BJ (cell line): ENCODE measurements at regions not wholly inside any gene's neighbourhood (a gene's known extent, or its start where the extent isn't known, plus 50 kb on each side); places are given as distances from the start of the nearest gene placed in this dataset.

ENCODE experiments used
- CTCF ChIA-PET: fragments of 350-600 bp; formaldehyde crosslinking; extraction: SDS; loops from one replicate; lab custom pipeline; 2021; ENCODE audit warnings: antibody characterized with exemption, inconsistent platforms; lab: Yijun Ruan, JAX
- POLR2A ChIA-PET: fragments of 300-600 bp; sonication (Branson Sonifier 250); formaldehyde crosslinking; extraction: SDS; loops from one replicate; lab custom pipeline; 2021; ENCODE audit warnings: antibody characterized with exemption; lab: Charles Lee
- DNase-seq: peaks from one replicate; pipeline ENCODE4 v3.0.0-alpha.2; 2011; ENCODE audit warnings: low read depth
- H3K27me3 ChIP-seq: 2 replicates; pipeline ENCODE4 v1.6.0; 2011; ENCODE audit warnings: low read length; ENCODE audit not compliant: control insufficient read depth, insufficient read depth
- H3K36me3 ChIP-seq: 2 replicates; pipeline ENCODE4 v1.5.1; 2011; ENCODE audit warnings: low read length; ENCODE audit not compliant: control insufficient read depth, insufficient read depth
- H3K4me3 ChIP-seq: 2 replicates; pipeline ENCODE4 v1.5.1; 2011; ENCODE audit warnings: low read depth, mild to moderate bottlenecking, control low read depth, low read length
- CTCF ChIP-seq: IDR thresholded peaks from 2 replicates; pipeline ENCODE4 v1.5.1; 2011; ENCODE audit warnings: low read depth, mild to moderate bottlenecking, control low read depth, inconsistent platforms, low read length, moderate library complexity; ENCODE audit not compliant: insufficient read depth

- H3K27me3 ChIP-seq = no peaks in the 10 kb centered on the region; the same call in 1 of the 2 replicates
- ChIA-PET CTCF (interaction anchor here (0.7 to 1.5 kb wide), 3 partner anchors 8 to 120 kb away, joined by 3 to 4 read pairs (median 4); no protein-coding TSS in a partner anchor), POLR2A (no interaction called here)
- H3K4me3 ChIP-seq = no peak overlapping the region
- no peak for DNase-seq
- no peak for TF ChIP-seq CTCF
- no peaks in the 10 kb centered on the region for H3K36me3 ChIP-seq
Measured at GRCh38 chr15:69903470-69904469, 193.9 kb downstream of the TLE3 start.

- DNase-seq = no peak
- POLR2A ChIA-PET = no interaction called here
- TF ChIP-seq CTCF = no peak
- no peaks in the 10 kb centered on the region for H3K36me3 ChIP-seq
- H3K4me3 ChIP-seq = no peak overlapping the region
- no peaks in the 10 kb centered on the region; the same call in 1 of the 2 replicates for H3K27me3 ChIP-seq
- CTCF ChIA-PET = interaction anchor here (1.2 kb wide), 1 partner anchor 11 kb away, joined by 3 read pairs; no protein-coding TSS in a partner anchor
Measured at GRCh38 chr15:69906256-69907185, 191.2 kb downstream of the TLE3 start.

GRCh38 chr15:69908060-69908459 is 189.7 kb downstream of the TLE3 start:
- ChIA-PET CTCF (interaction anchor here (0.6 kb wide), 1 partner anchor 383 kb away, joined by 6 read pairs; no protein-coding TSS in a partner anchor), POLR2A (no interaction called here)
- DNase-seq = no peak
- no peak for TF ChIP-seq CTCF
- Histone ChIP-seq H3K36me3 (no peaks in the 10 kb centered on the region), H3K27me3 (no peaks in the 10 kb centered on the region; the same call in 1 of the 2 replicates), H3K4me3 (no peak overlapping the region)

- H3K27me3 ChIP-seq = no peaks in the 10 kb centered on the region; the same call in 1 of the 2 replicates
Measured at GRCh38 chr15:69908590-69909420, 188.9 kb downstream of the TLE3 start.

More at GRCh38 chr15:69908590-69909420, 188.9 kb downstream of the TLE3 start:
- H3K4me3 ChIP-seq = no peak overlapping the region
- H3K36me3 ChIP-seq = no peaks in the 10 kb centered on the region
- POLR2A ChIA-PET = no interaction called here
- DNase-seq = no peak
- TF ChIP-seq CTCF = no peak
- CTCF ChIA-PET = interaction anchor here (0.6 kb wide), 1 partner anchor 384 kb away, joined by 6 read pairs; no protein-coding TSS in a partner anchor
